Osteocyte (in vitro differentiated cells): ENCODE measurements at regions not wholly inside any gene's neighbourhood (a gene's known extent, or its start where the extent isn't known, plus 50 kb on each side); places are given as distances from the start of the nearest gene placed in this dataset.
"Not testable (repeated sequence)": the region's sequence is repeated elsewhere in the genome, so short reads cannot be mapped to it uniquely, and the experiment has no call there.

Source experiments
- DNase-seq: peaks from one replicate; pipeline ENCODE4 v3.0.0; 2021; ENCODE audit warnings: mixed read lengths; ENCODE audit not compliant: unreplicated experiment; ENCODE audit errors: extremely low spot score
- H3K27ac Mint-ChIP-seq: one replicate; pipeline ENCODE4 v1.8.0; 2021; ENCODE audit warnings: mild to moderate bottlenecking, mixed read lengths; ENCODE audit not compliant: unreplicated experiment
- H3K27me3 Mint-ChIP-seq: one replicate; pipeline ENCODE4 v1.8.0; 2021; ENCODE audit warnings: mixed read lengths; ENCODE audit not compliant: unreplicated experiment
- H3K36me3 Mint-ChIP-seq: one replicate; pipeline ENCODE4 v1.8.0; 2021; ENCODE audit warnings: mixed read lengths; ENCODE audit not compliant: unreplicated experiment
- H3K4me1 Mint-ChIP-seq: one replicate; pipeline ENCODE4 v1.8.0; 2021; ENCODE audit warnings: mixed read lengths; ENCODE audit not compliant: unreplicated experiment
- H3K4me3 Mint-ChIP-seq: one replicate; pipeline ENCODE4 v1.8.0; 2021; ENCODE audit warnings: mild to moderate bottlenecking, moderate library complexity, mixed read lengths; ENCODE audit not compliant: unreplicated experiment
- H3K9me3 Mint-ChIP-seq: one replicate; pipeline ENCODE4 v1.8.0; 2021; ENCODE audit warnings: mixed read lengths; ENCODE audit not compliant: unreplicated experiment
- CTCF ChIP-seq: fragments of 200-600 bp; sonication (generic); IDR thresholded peaks from 2 replicates; pipeline ENCODE4 v1.5.0; 2021; ENCODE audit warnings: antibody characterized with exemption, mild to moderate bottlenecking, moderate library complexity

GRCh38 chr4:36587909-36588472 is 306.6 kb downstream of the DTHD1 start:
- no peak overlapping the region for H3K4me3 Mint-ChIP-seq
- H3K9me3 Mint-ChIP-seq: peaks cover 33% of the 10 kb centered on the region
- H3K4me1 Mint-ChIP-seq: no peaks in the 10 kb centered on the region
- H3K27me3 Mint-ChIP-seq: no peaks in the 10 kb centered on the region
- no peak for TF ChIP-seq CTCF
- H3K36me3 Mint-ChIP-seq: no peaks in the 10 kb centered on the region
- no peak overlapping the region for H3K27ac Mint-ChIP-seq
- DNase-seq: no peak

- no peaks in the 10 kb centered on the region for H3K4me1 Mint-ChIP-seq
- DNase-seq: no peak
- H3K4me3 Mint-ChIP-seq: no peak overlapping the region
- H3K9me3 Mint-ChIP-seq: peaks cover 37% of the 10 kb centered on the region
- TF ChIP-seq CTCF: no peak
- no peaks in the 10 kb centered on the region for H3K36me3 Mint-ChIP-seq
- no peak overlapping the region for H3K27ac Mint-ChIP-seq
- H3K27me3 Mint-ChIP-seq: no peaks in the 10 kb centered on the region
Observed at GRCh38 chr4:36590343-36590742, 308.9 kb downstream of the DTHD1 start.

- no peak overlapping the region for H3K4me3 Mint-ChIP-seq
- no peaks in the 10 kb centered on the region for H3K36me3 Mint-ChIP-seq
- H3K4me1 Mint-ChIP-seq: no peaks in the 10 kb centered on the region
- no peak overlapping the region for H3K27ac Mint-ChIP-seq
- peaks cover 13% of the 10 kb centered on the region for H3K9me3 Mint-ChIP-seq
- H3K27me3 Mint-ChIP-seq: no peaks in the 10 kb centered on the region
- TF ChIP-seq CTCF: no peak
- no peak for DNase-seq
Observed at GRCh38 chr4:36601864-36602495, 320.6 kb downstream of the DTHD1 start.

- Mint-ChIP-seq H3K9me3 (peaks cover 23% of the 10 kb centered on the region), H3K27me3 (no peaks in the 10 kb centered on the region), H3K4me1 (no peaks in the 10 kb centered on the region), H3K36me3 (no peaks in the 10 kb centered on the region), H3K4me3 (no peak overlapping the region), H3K27ac (no peak overlapping the region)
- DNase-seq: no peak
- no peak for TF ChIP-seq CTCF
Observed at GRCh38 chr4:36609661-36610060, 328.2 kb downstream of the DTHD1 start.

GRCh38 chr4:36610628-36611027 is 329.2 kb downstream of the DTHD1 start:
- H3K9me3 Mint-ChIP-seq: peaks cover 15% of the 10 kb centered on the region
- DNase-seq: no peak
- H3K4me1 Mint-ChIP-seq: no peaks in the 10 kb centered on the region
- no peaks in the 10 kb centered on the region for H3K27me3 Mint-ChIP-seq
- H3K36me3 Mint-ChIP-seq: no peaks in the 10 kb centered on the region
- TF ChIP-seq CTCF: no peak
- H3K27ac Mint-ChIP-seq: no peak overlapping the region
- no peak overlapping the region for H3K4me3 Mint-ChIP-seq

GRCh38 chr4:36613142-36613541 is 331.7 kb downstream of the DTHD1 start:
- H3K36me3 Mint-ChIP-seq, H3K27ac Mint-ChIP-seq, H3K27me3 Mint-ChIP-seq, H3K4me1 Mint-ChIP-seq, DNase-seq, H3K4me3 Mint-ChIP-seq: not testable (repeated sequence)
- H3K9me3 Mint-ChIP-seq: peaks cover 16% of the 10 kb centered on the region
